ENCODE measurements at regions not wholly inside any gene's neighbourhood (a gene's known extent, or its start where the extent isn't known, plus 50 kb on each side); places are given as distances from the start of the nearest gene placed in this dataset.

GRCh38 chr11:80986421-80987074 is 1545.7 kb upstream of the TENM4 start:
- H3K27me3 ChIP-seq (replicated peaks): no peaks in the 10 kb centered on the region
- no peak for TF ChIP-seq CTCF (IDR thresholded peaks at IDR 0.05; ENCODE audit: low read depth, low read length, missing control alignments)

GRCh38 chr11:80980227-80980626 is 1539.4 kb upstream of the TENM4 start:
- peak; percentile 69 for DNase-seq

More at GRCh38 chr11:80986421-80987074, 1545.7 kb upstream of the TENM4 start:
- Histone ChIP-seq H3K4me3 (ENCODE audit: low read depth, low read length) (no peak overlapping the region), H3K27ac (no peak overlapping the region), H3K36me3 (replicated peaks) (no peaks in the 10 kb centered on the region)
- DNase-seq: no peak
- in situ Hi-C loops (cut with HindIII; ENCODE audit: low pct_ligation_motif_present, low sequenced_read_pairs): no loop called here

GRCh38 chr11:80973786-80974185 is 1533.0 kb upstream of the TENM4 start:
- Histone ChIP-seq H3K27ac (no peak overlapping the region), H3K36me3 (replicated peaks) (no peaks in the 10 kb centered on the region), H3K27me3 (replicated peaks) (no peaks in the 10 kb centered on the region), H3K4me3 (ENCODE audit: low read depth, low read length) (no peak overlapping the region)
- in situ Hi-C loops (cut with HindIII; ENCODE audit: low pct_ligation_motif_present, low sequenced_read_pairs): no loop called here
- TF ChIP-seq CTCF (IDR thresholded peaks at IDR 0.05; ENCODE audit: low read depth, low read length, missing control alignments): no peak
- no peak for DNase-seq

More at GRCh38 chr11:80980227-80980626, 1539.4 kb upstream of the TENM4 start:
- no peaks in the 10 kb centered on the region for H3K36me3 ChIP-seq (replicated peaks)
- no peak overlapping the region for H3K4me3 ChIP-seq (ENCODE audit: low read depth, low read length)
- no peaks in the 10 kb centered on the region for H3K27me3 ChIP-seq (replicated peaks)
- TF ChIP-seq CTCF (IDR thresholded peaks at IDR 0.05; ENCODE audit: low read depth, low read length, missing control alignments): no peak
- H3K27ac ChIP-seq: no peak overlapping the region
- in situ Hi-C loops (cut with HindIII; ENCODE audit: low pct_ligation_motif_present, low sequenced_read_pairs): no loop called here

GRCh38 chr11:80970037-80970436 is 1529.2 kb upstream of the TENM4 start:
- in situ Hi-C loops (cut with HindIII; ENCODE audit: low pct_ligation_motif_present, low sequenced_read_pairs): no loop called here
- H3K36me3 ChIP-seq (replicated peaks): no peaks in the 10 kb centered on the region
- TF ChIP-seq CTCF (IDR thresholded peaks at IDR 0.05; ENCODE audit: low read depth, low read length, missing control alignments): no peak
- no peak for DNase-seq
- no peaks in the 10 kb centered on the region for H3K27me3 ChIP-seq (replicated peaks)
- no peak overlapping the region for H3K4me3 ChIP-seq (ENCODE audit: low read depth, low read length)
- H3K27ac ChIP-seq: no peak overlapping the region

- no peak for DNase-seq
- Histone ChIP-seq H3K27ac (no peak overlapping the region), H3K4me3 (ENCODE audit: low read depth, low read length) (no peak overlapping the region), H3K27me3 (replicated peaks) (no peaks in the 10 kb centered on the region), H3K36me3 (replicated peaks) (no peaks in the 10 kb centered on the region)
- in situ Hi-C loops (cut with HindIII; ENCODE audit: low pct_ligation_motif_present, low sequenced_read_pairs): no loop called here
- no peak for TF ChIP-seq CTCF (IDR thresholded peaks at IDR 0.05; ENCODE audit: low read depth, low read length, missing control alignments)
Measured at GRCh38 chr11:80967649-80968048, 1526.8 kb upstream of the TENM4 start.

All from brain microvascular endothelial cell (primary cell).